CMK (cell line): ENCODE measurements at regions not wholly inside any gene's neighbourhood (a gene's known extent, or its start where the extent isn't known, plus 50 kb on each side); places are given as distances from the start of the nearest gene placed in this dataset.
"Not testable (repeated sequence)": the region's sequence is repeated elsewhere in the genome, so short reads cannot be mapped to it uniquely, and the experiment has no call there.

Source experiments
- DNase-seq: peaks from one replicate; pipeline ENCODE4 v3.0.0-alpha.2; 2010; ENCODE audit warnings: low read depth

DNA sequence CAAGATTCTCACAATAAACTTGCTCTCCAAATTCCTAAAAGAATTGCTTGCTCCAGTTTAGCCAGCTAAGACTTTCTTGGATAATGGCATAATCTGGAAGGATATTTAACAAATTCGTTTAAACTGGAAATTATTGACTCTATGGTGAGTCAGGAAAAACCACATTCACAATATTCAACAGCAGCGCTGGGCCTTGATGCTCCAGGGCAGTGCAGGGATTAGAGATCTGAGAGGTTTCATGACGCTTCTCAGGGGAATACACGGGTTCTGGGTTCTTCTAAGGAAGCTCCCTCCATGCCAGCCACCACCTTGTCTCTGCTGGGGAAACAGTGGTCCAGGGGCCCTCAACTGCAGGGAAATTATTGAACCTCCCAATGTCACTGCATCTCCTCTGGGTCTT, 123.3 kb upstream of the FAM20C start:
- not testable (repeated sequence) for DNase-seq

DNA sequence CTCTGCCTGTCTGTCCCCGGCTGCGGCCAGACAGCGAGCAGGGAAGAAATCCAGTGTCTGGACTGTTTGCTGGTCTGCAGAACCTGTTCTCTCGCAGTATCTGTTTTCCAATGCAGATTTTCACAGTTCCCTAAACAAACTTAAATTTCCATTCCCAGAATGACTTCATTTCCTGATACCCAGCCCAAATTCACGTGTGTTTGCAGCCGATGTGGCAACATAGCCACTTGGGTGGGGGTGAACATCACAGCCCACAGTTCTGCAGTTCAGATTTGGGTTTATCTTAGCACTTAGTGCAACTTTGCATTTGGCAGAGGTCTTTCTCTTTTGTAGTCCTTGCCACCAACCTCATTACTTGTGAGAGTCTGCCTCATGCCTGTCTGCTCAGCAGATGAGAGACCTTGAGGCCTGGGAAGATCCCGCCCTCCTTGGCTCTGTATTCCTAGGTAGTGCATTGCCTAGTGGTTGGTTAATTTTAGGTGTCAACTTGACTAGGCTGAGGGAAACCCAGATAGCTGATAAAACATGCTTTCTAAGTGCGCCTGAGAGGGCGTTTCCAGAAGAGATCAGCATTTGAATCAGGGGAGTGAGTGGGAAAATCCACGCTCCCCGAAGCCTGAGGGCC, 122.8 kb upstream of the FAM20C start:
- DNase-seq: not testable (repeated sequence)

DNA sequence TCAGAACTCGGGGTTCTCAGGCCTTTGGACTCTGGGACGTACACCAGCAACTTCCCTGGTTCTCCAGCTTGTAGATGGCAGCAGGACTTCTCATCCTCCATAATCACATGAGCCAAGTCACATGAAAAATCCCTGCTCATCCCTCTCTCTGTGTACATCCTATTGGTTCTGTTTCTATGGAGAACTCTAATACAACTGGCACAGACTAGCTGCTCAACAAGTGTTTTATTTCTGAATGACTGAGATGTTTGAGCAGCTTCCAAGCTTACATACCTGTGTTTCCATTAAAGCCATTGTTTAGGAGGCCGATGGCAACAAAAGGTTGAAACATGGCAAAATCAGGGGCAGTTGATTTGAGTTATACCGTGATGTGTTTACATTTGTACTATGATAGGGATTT, 122.2 kb upstream of the FAM20C start:
- not testable (repeated sequence) for DNase-seq

DNA sequence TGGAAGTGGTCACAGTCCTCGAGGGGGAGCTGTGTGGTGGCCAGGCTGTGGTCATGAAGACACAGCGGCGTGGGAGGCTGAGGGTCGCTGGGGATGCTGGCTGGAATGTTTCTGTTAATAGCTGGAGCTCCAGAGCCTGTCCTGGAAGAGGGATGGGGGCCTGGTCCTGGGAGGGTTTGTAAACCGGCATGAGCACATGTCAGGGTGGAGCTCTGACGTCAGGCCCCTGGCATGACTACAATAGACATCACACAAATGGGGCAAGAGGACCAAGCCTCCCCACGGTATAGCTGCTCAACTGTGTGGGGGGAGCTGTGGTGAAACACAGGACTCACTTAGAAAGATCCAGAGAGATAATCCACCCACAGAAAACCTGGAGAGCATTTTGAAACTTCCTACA, 121.4 kb upstream of the FAM20C start:
- DNase-seq: not testable (repeated sequence)

DNA sequence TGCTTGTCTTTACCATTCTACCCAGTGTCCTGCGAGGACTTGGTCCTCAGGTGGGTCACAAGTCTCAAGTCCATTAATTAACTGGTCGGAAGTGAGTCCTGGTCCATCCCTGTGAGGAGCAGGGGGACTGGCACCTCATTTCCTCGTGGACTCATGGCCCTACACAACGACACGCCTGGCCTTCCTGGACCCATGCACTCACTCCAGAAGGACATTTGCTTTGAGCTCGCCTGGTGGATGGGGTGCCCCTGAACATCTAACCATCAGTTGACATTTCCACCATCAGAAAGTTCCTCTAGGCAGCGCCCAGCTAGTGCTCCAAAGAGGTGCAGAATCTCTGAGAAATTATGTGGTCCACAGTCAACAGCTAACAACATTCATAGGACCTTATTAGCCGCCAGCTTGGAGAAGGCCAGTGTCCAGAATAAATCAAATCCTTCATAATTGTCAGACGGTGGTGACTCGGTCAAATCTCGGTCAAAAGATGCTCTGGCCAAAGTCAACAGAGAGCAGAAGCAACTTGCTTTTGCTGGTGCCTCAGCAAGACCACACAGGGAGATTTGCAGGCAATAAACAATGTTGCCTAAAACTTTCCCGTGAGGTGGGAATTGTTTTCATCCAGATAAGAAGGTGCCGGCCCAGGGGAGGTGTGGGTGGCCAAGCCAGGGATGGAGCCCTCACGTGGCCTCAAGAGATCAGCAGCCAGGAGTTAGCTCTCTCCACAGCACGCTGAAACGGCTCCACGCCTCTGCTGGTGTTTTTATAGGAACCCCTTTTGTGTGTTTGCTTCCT, 119.9 kb upstream of the FAM20C start:
- not testable (repeated sequence) for DNase-seq

DNA sequence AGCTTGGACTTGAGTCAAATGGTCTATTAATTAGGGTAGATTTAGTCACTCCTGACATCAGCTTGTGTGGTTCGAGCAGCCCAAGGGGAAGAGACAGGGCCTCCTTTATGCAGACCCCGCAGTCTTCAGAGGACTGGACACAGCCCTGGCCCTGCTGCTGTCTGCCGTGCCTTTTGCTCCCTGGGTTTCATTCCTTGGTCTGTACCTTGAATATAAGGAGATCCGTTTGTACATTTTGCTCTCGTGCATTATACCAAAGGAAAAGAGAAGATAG, 119.4 kb upstream of the FAM20C start:
- DNase-seq: not testable (repeated sequence)

DNA sequence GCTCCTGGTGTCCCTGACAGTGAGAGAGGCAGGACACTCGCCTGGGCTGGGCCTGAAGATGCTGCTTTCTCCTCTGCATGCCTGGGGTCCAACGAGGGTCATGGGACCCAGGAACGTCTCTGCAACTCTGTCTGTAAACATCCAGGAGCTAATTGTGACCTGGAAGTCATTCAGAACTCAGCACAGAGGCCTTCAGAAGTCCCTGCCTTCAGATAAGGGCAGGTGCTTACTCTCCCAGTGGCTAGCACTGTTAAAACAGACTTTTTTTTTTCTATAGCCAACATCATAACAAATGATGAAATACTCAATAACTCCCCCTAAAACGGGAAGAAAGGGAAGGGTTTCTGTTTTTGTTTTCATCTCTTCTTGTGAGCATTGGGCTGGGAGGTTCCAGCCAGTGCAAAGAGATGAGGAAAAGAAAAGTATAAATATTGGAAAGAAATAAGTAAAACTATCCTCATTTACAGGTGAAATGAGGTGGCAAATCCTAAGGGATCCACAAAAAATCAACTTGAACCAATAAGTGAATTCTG, 118.3 kb upstream of the FAM20C start:
- DNase-seq: not testable (repeated sequence)

DNA sequence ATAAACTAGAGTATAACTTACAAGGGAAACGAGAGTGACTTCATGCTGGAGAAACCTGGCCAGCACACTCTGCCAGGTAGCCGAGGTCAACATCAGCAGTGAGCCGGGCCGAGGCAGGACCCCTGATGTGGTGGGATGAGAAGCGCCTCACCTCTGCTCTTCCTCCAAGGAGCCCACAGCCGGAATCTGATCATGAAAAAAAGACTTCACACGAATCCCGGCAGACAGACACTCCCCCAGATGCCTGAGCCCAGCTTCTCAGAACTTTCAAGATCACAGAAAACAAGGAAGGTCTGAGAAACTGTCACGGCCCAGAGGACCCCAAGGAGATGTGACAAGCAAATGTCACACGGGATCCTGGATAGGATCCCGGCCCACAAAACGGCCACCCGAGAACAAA, 116.9 kb upstream of the FAM20C start:
- not testable (repeated sequence) for DNase-seq

DNA sequence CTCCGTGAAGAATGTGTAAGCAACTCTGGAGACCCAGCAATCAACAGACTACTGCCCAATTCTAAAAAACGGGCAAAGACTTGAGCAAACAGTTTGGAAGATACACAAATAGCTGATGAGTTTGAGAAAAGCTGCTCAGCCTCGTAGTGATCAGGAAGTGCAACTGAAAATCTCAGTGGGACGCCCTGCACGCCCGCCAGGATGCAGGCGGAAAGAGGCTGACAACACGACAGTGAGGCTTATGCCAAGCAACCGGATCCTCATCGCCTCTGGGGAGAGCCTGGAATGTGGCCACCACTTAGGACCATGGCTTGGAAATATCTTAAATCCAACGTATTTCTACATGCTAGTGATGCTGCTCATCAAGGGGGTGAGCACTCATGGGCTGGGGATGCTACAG, 116.2 kb upstream of the FAM20C start:
- not testable (repeated sequence) for DNase-seq

DNA sequence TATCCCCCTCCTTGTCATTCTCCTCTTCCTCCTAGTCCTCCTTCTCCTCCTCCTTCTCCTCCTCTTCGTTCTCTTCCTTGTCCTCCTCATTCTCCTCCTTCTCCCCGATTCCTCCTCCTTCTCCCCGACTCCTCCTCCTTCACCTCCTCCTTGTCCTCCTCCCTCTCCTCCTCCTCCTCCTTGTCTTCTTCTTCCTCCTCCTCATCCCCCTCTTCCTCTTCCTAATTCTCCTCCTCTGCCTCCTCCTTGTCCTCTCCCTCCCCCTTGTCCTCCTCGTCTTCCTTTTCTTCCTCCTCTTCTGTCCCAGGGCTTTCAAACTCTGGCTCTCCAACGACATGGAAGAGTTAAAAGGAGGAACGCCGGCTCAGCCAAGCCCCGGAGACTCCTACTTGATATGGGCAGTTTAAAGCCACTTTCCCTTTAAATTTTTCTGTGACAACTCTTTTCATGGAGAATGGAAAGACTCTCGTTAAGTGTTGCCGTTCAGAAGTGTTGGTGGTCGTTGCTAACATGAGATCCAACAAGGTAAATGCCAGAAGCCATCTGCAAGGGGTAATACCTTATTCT, 115.5 kb upstream of the FAM20C start:
- not testable (repeated sequence) for DNase-seq

DNA sequence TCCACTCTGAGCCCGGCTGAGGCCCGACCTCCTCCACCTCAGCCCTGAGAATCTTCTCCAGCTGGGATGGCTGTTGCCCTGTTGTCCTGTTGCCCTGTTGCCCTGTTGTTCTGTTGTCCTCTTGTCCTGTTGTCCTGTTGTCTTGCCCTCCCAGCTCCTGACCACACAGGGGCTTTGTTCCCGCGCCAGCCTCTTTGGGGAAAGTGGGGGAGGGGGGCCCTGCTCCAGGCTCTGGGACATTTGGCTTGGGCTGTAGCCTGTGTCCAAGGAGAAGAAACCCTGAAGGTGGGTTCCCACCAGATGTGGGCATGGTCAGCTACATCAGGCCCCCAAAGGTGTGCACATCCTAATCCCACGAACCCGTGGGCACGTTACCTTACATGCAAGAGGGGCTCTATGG, 113.5 kb upstream of the FAM20C start:
- not testable (repeated sequence) for DNase-seq

DNA sequence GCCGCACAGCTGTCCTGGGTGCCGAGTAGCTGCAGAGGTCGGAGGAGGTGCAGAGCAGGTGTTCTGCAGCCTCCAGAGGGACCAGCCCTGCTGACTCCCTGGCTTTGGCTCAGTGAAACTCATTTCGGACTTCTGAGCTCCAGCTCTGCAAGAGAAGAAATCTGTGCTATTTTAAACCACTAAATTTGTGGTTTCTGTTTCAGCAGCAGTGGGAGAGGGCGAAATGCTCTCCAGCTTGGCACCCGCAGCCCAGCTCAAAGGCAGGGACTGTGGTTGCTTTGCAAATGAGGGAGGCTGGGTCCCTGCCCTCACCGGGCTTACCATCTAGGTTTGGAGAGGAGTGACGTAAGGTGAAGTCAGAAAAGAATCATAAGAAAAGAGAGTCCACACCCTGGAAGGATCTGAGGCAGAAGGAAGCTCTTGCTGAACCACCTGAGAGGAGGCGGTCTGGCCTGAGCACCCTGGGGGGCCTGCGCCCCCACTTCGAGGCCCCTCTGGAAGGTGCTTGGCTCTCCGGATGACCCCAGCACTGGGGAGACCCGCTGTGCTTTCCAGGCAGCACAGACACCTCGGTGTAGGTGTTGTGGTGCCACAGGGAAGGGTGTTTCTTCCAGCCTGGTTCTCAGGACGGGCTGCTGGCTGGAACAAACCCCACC, 112.8 kb upstream of the FAM20C start:
- DNase-seq: not testable (repeated sequence)

DNA sequence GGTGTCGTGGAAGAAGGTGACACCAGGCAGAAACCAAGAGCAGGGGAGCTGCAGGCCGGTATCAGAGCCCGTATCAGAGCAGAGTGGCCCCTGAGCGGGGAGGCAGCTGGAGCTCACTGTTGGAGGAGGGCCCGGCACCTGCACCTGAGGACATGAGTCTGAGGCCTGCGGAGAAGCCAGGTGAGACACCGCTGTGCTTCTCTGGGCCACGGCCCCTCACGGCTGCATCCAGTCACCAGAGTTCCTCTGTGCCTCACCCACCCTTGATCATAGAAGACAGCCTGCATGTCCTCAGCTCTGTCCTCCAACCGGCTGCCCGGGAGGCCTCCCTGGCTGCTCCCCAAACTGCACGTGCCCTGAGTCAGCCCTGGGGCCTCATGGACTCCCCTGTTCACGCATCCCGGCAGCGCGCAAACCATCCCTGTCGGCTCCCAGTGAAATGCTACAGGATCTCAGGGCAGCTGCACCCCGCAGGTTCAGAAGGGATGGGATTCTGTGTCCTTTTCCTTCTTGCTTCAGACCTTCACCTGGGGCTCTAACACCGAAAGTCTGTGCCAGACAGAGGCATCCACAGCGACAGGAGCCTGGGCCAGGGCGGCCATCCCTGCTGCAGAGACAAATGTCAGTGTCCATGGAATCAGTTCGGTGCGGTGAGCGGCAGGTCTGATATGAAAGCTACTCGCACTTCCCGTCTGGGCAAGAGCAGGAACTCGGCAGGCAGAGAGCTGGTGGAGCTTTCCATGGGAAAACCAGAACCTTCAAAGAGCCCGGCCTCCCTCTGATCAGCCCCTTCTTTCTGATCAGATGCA, 111.9 kb upstream of the FAM20C start:
- no peak for DNase-seq

DNA sequence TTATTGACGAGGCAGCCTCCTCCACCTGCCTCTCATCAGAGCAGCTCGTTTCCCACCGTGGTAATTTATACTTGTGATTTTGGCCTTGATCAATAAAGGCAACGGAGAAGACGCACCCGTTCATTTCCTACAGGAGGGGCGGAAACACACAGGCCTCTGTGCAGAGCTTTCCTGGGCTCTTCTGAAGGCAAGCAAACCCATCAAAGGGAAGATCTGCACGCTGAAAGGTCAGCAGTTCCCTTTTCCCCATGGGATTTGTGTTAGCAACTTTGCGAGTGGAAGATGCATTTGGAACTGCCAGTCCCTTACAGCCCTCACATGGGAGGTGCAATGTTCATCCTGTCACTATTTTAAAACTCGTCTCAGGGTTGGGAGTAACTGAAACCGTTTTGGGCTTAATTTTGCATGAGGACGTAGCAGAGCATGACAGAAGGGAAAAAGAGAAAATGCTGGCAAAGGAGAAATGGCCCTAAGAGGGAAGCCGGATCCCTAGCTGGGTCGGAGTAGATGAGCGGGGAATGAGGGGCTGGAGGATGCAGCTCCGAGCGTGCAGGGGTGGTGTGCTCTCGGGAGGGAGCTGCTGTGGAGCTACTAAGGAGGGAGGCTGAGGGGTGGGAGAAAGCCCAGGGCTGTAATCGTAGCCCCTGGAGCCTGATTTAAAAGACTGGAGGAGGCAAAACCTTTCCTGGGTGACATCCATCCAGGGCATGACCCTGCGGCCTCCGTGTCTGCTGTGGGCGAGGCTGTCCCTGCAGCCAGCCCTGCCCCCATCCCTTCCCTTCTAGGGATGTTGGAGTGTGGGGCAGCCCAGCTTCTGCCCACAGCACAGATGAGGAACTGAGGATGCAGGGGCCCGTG, 111.1 kb upstream of the FAM20C start:
- no peak for DNase-seq

DNA sequence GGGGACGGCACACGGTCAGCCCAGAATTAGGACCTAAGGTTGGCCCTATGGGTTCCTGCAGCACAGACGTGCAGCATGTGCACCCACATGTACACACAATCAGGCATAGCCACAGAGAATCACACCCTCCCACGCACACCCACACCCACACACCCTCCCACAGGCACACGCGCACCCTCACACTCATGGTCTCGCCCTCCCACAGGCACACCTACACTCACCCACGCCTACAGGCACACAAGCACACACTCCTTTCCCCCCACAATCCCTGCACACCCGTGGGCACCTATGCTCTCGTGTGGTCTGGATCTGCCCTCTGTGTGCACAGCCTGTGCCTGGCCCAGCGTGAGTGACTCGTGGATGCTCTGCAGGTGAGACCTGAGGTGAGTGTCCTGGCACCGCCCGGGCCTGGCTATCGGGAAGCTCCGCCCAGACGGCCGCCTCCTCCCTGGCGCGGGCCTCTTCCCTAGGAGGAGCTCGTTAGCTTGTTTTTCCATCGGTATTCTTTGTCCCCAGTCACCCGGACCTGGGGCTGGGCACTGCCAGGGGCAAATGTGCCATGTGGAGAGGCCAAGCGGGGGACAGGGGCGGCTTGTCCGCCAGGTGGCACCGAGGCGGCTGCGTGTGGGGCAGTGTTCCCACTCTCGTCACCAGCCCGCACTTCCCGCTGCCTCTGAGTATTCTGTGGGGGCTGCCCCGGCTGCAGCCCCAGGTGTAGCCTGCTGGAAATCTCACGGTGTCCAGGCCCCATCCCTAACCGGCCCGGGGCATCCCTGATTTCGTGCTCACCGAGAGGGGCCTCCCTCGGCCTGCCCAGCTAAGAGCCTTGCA, 110.2 kb upstream of the FAM20C start:
- DNase-seq: no peak

DNA sequence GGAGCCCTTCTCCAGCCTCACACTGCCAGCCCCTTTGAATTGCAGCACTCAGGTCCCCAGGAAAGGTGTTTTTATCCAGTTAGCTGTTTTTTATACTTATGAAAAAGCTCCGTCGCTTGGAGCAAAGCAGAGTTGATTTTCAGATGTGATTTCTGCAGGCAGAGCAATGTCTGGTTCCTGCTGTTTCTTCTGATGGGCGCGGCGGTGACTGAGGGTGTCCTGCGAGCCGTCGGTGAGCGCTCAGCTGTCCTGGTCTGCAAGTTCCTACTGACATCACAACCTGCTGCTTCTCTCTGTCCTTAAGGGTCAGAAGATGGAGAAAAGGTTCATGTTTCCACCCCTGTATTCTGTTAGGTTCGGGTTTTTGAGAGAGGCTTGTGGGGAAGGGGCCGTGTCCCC, 109.6 kb upstream of the FAM20C start:
- no peak for DNase-seq

DNA sequence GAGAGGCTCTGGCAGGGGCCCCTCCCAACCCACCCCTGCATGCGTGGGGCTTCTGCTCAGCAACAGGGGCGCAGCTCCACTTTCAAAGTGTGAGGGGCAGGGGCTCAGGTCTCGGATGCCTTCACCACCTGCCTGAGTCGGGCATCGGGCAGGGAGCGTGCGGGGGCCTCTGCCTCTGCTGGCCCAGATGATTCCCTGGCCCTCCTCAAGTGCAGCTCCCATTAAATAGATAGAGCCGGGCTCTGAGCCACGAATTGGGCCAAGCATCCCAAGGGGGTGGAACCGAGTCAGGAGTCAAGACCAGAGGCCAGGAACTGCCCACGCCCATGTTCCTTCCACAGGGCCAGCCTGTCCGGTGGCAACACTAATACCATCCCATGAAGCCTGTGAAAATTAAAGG, 108.9 kb upstream of the FAM20C start:
- DNase-seq: no peak

DNA sequence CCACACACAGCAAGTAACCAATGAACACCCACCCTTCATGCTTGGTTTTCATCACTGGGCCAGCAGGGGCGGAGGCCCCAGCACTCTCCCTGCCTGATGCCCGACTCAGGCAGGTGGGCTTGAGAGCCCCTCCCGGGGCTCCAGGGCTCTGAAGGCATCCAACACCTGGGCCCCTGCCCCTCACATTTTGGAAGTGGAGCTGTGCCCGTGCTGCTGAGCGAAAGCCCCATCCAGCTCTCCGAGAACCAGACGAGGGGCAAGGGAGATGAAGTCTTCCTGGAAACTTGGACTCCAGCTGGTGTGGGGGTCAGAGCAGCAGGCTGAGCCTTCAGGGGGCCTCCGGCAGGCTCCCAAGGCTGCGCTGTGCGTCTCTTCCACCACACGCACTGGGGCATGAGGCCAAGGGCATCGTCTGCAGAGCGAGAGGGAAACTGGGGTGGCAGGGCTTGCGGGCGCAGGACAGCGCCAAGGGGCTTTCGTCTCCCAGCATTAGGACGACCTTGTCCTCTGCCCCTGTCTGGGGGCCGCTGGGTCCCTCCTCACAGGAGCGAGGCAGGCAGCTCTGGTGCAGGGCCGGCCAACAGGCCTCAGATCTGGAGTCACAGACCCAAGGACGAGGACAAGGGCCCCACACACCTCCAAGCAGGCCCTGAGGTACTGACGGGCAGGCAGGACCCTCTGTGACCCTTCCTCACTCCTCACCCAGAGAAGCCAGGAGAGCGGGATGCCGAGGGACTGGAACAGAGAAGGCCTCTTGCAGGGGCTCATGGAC, 108.3 kb upstream of the FAM20C start:
- DNase-seq: no peak

DNA sequence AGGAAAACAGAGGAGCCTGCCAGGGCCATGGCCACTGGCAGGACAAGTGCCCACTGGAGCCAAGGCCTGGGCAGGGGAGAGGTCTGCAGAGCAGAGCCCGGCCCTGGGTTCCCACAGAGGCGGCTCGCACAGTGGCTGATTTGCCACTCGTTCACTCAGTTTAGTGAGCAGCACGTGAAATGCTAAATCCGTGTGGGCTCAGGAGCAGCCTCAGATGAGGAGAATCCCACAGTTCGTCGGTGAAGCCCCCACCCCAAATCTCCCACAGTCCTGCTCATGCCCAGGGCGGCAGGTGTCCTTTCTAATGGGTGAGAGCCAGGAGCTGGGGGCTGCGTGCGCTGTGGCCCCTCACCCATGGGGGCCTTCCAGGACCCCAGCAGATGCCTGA, 107.7 kb upstream of the FAM20C start:
- DNase-seq: no peak
